Smooth muscle cell of the brain vasculature (primary cell): ENCODE measurements at regions not wholly inside any gene's neighbourhood (a gene's known extent, or its start where the extent isn't known, plus 50 kb on each side); places are given as distances from the start of the nearest gene placed in this dataset.
"Not testable (repeated sequence)": the region's sequence is repeated elsewhere in the genome, so short reads cannot be mapped to it uniquely, and the experiment has no call there.

Experiments used
- DNase-seq: peaks from one replicate; pipeline ENCODE4 v3.0.0-alpha.2; 2012; ENCODE audit warnings: low read depth, low spot score

DNA sequence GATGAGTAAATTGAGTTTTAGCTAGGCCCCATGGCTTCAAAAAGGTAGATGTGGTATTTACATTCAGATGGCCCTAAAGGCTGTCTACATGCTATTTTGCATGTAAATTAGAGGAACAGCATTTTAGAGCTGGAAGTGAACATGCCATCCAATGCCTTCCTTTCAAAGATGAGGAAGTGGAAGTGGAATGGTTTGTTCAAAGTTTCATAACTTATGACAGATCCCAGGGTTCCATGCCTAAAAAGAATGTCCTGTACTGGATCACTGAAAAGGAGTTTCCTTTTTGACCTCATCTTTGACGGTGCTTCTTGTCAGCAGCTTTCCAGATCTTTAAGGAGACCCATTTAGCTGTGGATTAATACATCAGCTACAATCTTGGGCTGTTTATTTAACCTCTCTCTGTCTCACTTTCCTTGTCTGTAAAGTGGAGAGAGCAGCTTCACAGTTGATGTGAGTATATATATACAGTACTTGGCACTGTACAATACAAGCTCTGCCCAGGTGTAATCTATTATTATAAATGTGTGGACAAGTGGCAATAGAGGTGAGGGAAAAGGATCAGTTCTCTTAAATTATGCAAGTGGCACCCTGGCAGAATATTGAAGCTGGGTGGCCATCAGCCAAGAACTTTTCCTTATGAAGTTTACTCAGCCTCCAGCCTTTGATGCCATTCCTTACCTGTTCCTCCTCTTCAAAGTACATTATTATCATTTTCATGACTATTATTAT lies 68.7 kb upstream of the GOLGA8B start:
- no peak for DNase-seq

DNA sequence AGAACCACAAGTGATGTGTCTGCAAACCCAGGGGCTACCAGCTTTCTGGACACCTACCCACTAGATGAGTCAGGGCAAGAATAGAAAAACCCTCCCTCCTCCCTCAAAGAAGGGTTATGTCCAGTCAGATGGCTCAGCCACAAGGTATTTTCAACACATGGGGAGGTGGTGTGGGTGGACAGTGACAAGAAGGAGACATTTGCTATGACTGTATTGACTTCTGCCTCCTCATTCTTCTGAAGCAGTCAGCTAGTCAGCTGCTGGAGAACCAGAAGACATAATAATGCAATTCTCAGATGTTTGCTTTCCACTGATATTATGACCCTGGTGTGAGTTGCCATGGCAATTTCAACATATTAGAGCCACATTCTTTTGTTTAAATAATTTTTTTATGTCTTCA lies 66.7 kb upstream of the GOLGA8B start:
- no peak for DNase-seq

DNA sequence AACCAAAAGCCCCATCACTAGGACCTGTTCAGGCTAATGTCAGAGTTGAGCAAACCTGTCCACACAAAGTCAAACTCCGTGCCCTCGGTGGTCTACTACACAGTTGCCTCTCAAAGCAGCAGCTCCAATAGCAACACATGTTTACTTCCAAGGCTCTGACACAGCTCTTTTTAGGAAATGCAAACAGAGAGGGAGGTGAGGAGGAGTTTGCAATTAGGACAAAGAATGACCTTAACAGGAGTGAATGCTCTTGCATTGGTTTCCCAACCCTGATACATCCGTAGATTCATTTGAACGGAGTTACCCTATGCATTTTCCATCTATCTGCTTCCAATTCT lies 64.8 kb upstream of the GOLGA8B start:
- DNase-seq: no peak

DNA sequence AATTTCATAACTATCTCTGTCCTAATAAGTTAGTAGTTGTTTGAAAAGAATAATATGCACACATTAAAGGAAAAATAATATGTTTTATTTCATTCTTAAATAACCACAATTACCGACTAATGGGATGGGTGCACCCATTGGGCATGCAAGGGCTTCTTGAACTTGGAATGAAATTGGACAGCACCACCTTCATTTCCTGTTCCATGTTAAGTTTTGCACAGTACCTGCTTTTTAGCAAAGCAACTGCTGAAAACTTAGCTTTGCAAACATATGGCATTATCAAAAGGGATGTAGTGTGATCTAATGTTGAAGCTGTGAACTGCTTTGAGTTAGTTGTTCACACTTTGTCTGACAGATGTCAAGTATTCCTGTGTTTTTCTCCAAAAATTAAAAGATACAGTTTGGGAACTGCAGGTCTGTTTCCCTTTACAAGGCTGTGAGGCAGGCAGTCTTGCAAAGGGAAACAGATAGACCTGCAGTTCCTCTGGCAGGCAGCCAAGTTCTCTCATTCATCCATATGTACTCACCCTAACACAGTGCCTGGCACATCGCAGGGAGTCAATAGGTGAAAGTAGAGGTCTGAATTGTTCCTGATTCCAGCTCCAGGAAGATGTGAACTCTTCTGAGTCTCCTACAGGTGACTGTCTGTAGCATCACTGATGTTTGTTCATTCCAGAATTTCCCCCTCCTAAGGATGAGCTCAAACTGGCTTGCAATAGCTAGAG lies 64.3 kb upstream of the GOLGA8B start:
- no peak for DNase-seq

DNA sequence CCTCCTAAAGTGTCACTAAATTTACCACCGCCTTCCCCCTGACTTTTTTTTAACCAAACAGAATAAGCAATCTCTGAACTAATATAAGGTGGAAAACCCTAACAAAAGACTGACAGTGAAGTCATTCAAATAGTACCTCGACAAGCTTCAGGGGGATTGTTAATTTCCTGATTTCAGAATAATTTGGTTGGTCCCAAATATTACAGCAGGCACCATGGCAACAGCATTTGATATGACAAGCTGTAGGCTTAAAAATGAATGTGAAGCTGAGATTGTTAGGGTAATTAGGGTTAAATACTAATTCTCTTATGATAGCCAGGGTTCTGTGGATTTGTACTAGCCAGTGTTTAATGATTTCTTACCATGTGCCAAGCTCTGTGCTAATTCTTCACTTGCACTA lies 63.5 kb upstream of the GOLGA8B start:
- DNase-seq: no peak

DNA sequence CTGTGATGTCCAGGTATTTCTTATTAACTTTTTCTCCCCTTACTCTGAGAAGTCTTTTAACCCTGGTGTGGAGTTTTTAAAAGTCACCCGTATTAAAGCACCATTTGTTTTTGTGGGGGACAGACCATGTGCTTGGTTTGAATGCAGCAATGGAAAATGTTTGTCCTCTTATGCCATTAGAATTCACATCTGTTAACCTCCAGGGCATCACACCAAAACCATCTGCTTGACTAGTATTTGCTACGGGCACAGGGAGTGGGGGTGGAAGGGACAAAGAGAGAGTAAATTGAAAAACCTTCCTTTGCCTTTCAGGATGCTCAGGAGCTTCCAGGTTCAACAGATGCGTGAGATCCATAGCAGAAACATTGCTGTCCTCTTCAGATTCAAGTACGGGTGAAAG lies 61.4 kb upstream of the GOLGA8B start:
- no peak for DNase-seq

DNA sequence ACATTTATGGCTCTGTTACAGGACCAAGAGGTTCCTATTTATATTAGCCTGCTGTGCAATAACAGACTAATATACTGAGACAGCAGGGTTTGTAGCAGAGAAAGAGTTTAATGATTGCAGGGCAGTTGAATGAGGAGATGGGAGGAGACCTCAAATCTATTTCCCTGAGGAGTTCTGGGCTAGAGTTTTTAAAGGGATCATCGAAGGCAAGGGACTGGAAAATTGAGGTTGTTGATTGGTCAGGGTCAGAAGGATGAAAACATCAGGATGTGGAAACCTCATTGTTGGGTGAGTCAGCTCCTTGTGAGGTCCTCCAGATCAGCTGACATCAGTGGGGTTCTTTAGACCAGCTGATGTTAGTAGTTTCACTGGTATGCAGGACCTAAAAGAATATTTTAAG lies 60.6 kb upstream of the GOLGA8B start:
- peak; percentile 60 for DNase-seq

DNA sequence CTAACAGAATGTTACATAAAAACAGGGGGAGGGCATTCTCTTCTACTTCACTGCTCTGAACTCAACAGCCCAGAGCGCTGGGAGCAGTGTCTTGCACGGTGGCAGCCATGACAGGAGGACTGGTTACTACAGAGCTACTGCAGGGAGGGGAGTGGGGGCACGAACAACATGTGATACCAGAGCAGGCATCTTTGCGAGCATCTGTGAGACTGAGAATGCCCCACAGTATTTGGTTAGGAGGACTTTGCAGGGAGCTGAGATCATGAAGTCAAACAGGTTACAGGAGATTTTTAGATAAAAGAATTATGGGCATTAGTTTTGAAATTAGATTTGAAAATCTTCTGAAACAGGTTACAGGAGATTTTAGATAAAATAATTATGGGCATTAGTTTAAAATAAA lies 58.8 kb upstream of the GOLGA8B start:
- no peak for DNase-seq

DNA sequence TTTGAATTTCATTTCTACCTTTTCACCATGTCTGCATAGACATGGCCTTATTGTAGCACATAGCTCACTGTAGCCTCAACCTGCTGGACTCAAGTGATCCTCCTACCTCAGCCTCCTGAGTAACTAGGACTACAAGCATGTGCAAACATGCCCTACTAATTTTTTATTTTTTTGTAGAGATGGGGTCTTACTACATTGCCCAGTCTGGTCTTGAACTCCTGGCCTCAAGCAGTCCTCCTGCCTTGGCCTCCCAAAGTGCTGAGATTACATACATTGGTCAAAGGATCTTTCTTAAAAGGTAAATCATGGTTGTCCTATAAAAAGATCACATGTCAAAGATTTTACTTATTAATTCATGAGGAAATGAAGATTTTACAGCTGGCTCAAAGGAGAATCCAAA lies 57.2 kb upstream of the GOLGA8B start:
- DNase-seq: no peak

DNA sequence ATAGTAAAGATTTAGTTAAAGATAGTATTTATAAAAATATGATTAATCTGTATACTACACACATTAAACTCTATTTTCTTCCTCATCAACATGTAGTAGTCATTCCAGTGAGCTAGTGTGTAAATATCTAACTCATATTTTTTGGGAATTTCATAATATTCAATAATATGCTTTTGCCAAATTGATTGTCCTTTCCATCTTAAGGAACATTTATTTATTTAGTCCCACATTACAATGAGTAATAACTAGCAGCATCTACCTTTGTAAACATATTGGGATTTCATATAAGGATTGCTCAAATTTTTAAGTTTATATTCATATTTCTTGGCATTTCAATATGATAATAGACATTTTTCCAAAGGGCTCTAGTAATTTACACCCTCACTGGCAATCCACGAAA lies 53.9 kb upstream of the GOLGA8B start:
- DNase-seq: no peak

DNA sequence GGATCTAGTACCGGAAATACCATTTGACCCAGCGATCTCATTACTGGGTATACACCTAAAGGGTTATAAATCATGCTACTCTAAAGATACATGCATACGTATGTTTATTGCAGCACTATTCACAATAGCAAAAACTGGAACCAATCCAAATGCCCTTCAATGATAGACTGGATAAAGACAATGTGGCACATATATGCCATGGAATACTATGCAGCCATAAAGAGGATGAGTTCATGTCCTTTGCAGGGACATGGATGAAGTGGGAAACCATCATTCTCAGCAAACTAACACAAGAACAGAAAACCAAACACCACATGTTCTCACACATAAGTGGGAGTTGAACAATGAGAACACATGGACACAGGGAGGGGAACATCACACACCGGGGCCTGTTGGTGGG lies 50.2 kb upstream of the GOLGA8B start:
- DNase-seq: not testable (repeated sequence)
